Calu3 (cell line): ENCODE measurements at regions not wholly inside any gene's neighbourhood (a gene's known extent, or its start where the extent isn't known, plus 50 kb on each side); places are given as distances from the start of the nearest gene placed in this dataset.

Source experiments
- BruUV-seq: library from RNA; stranded (reverse); fragments of 400-500 nt; replicated peaks from 2 replicates; lab custom pipeline; 2021; lab: Mats Ljungman, UMichigan
- CTCF ChIA-PET: fragments of 300-600 bp; sonication (Branson Sonifier 250); formaldehyde crosslinking; loops from one replicate; lab custom pipeline; 2022; ENCODE audit warnings: antibody characterized with exemption; lab: Charles Lee
- DNase-seq: peaks from one replicate; pipeline ENCODE4 v3.0.0; 2022
- H3K27ac Mint-ChIP-seq: one replicate; pipeline ENCODE4 v1.8.0; 2022; ENCODE audit warnings: mixed read lengths; ENCODE audit not compliant: unreplicated experiment
- H3K27me3 Mint-ChIP-seq: one replicate; pipeline ENCODE4 v1.8.0; 2022; ENCODE audit warnings: mixed read lengths; ENCODE audit not compliant: unreplicated experiment
- H3K36me3 Mint-ChIP-seq: one replicate; pipeline ENCODE4 v1.8.0; 2022; ENCODE audit warnings: mild to moderate bottlenecking, moderate library complexity, mixed read lengths; ENCODE audit not compliant: insufficient read depth, unreplicated experiment
- H3K4me1 Mint-ChIP-seq: one replicate; pipeline ENCODE4 v1.8.0; 2022; ENCODE audit warnings: mild to moderate bottlenecking, low read depth, mixed read lengths; ENCODE audit not compliant: unreplicated experiment
- H3K4me3 Mint-ChIP-seq: one replicate; pipeline ENCODE4 v1.8.0; 2022; ENCODE audit warnings: mild to moderate bottlenecking, low read depth, moderate library complexity, mixed read lengths; ENCODE audit not compliant: unreplicated experiment
- H3K9me3 Mint-ChIP-seq: one replicate; pipeline ENCODE4 v1.8.0; 2022; ENCODE audit warnings: low read depth, mixed read lengths; ENCODE audit not compliant: unreplicated experiment
- CTCF ChIP-seq: fragments of 200-600 bp; IDR thresholded peaks from one replicate; pipeline ENCODE4 v1.8.0; 2022; ENCODE audit warnings: antibody characterized with exemption; ENCODE audit not compliant: unreplicated experiment
- intact Hi-C: fragments of 100-400 bp; cut with micrococcal nuclease; formaldehyde crosslinking; loops from one replicate; pipeline ENCODE4 v1.10.0; 2022; ENCODE audit not compliant: unreplicated experiment

DNA sequence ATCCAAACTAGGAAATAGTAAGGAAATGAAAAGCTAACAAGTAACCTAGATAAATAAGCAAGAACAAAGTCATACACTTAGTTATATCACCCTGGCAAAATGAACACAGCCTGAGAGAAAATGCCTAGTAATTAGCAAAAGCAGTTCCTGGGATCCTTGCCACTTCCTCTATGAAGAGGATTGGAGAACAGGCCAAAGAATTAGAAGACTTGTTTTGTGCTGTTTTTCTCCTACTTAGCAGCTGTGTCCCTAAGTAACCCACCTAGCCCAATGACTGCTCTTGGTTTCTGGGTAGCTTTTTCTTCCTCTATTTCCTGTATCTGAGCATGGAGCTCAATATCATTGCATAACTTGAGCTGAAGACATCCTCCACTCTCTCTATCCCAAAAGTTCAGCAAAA is 713.9 kb downstream of the ETS1 start:
- intact Hi-C loops, result no loop called here
- no peaks in the 10 kb centered on the region for H3K36me3 Mint-ChIP-seq
- no peak for TF ChIP-seq CTCF
- no peak for DNase-seq
- CTCF ChIA-PET, result no interaction called here
- peaks cover 3% of the 10 kb centered on the region for H3K27me3 Mint-ChIP-seq
- BruUV-seq, result no TSS peak
- no peaks in the 10 kb centered on the region for H3K4me1 Mint-ChIP-seq
- no peaks in the 10 kb centered on the region for H3K9me3 Mint-ChIP-seq
- no peak overlapping the region for H3K4me3 Mint-ChIP-seq
- H3K27ac Mint-ChIP-seq, result no peak overlapping the region

DNA sequence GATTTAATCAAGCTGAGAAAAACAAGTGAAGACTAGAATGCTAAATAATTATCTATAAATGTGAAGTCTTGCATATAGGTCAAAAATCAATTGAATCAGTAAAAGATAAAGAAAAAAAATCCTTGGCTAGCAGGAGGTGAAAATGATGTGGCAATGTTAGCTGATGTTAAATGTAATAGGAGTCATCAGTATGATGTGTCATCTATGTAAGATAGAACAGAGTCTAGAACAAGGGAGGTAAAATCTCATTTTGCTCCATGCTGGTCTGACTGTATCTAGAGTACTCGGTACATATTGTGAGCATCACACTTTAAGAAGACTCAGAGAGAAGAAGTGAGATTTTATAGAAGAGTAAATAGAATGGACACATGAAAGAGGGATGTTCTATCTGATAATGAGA is 721.2 kb downstream of the ETS1 start:
- no peak for TF ChIP-seq CTCF
- CTCF ChIA-PET, result no interaction called here
- Mint-ChIP-seq H3K27me3 (no peaks in the 10 kb centered on the region), H3K4me3 (no peak overlapping the region), H3K36me3 (no peaks in the 10 kb centered on the region), H3K27ac (no peak overlapping the region), H3K9me3 (peaks cover 2% of the 10 kb centered on the region), H3K4me1 (no peaks in the 10 kb centered on the region)
- no peak for DNase-seq
- BruUV-seq, result no TSS peak
- intact Hi-C loops, result no loop called here

- H3K4me1 Mint-ChIP-seq, result no peaks in the 10 kb centered on the region
- no peak overlapping the region for H3K4me3 Mint-ChIP-seq
- intact Hi-C loops, result no loop called here
- CTCF ChIA-PET, result no interaction called here
- no peaks in the 10 kb centered on the region for H3K36me3 Mint-ChIP-seq
- no TSS peak for BruUV-seq
- no peaks in the 10 kb centered on the region for H3K27me3 Mint-ChIP-seq
- H3K9me3 Mint-ChIP-seq, result peaks cover 2% of the 10 kb centered on the region
- DNase-seq, result no peak
- no peak overlapping the region for H3K27ac Mint-ChIP-seq
- no peak for TF ChIP-seq CTCF
Observed at GRCh38 chr11:127864861-127865260, 722.5 kb downstream of the ETS1 start.

GRCh38 chr11:127862406-127862805 is 725.0 kb downstream of the ETS1 start:
- Mint-ChIP-seq H3K9me3 (peaks cover 2% of the 10 kb centered on the region), H3K36me3 (no peaks in the 10 kb centered on the region), H3K4me1 (no peaks in the 10 kb centered on the region), H3K27ac (no peak overlapping the region), H3K27me3 (no peaks in the 10 kb centered on the region), H3K4me3 (no peak overlapping the region)
- intact Hi-C loops, result no loop called here
- DNase-seq, result no peak
- CTCF ChIA-PET, result no interaction called here
- no peak for TF ChIP-seq CTCF
- BruUV-seq, result no TSS peak
